Neural cell (in vitro differentiated cells): ENCODE measurements at regions not wholly inside any gene's neighbourhood (a gene's known extent, or its start where the extent isn't known, plus 50 kb on each side); places are given as distances from the start of the nearest gene placed in this dataset.

Source experiments
- H2AFZ ChIP-seq: fragments of 200-600, 300-800 bp; sonication (generic), shearing (Covaris generic); 2 replicates; pipeline ENCODE4 v1.6.0; 2014; ENCODE audit warnings: low read depth, mild to moderate bottlenecking, antibody characterized with exemption, low read length, moderate library complexity
- H3F3A ChIP-seq: fragments of 200-600 bp; shearing (Covaris generic); 2 replicates; pipeline ENCODE4 v1.6.1; 2016; ENCODE audit warnings: mild to moderate bottlenecking, moderate library complexity, mixed read lengths, antibody characterized with exemption, low read length; ENCODE audit not compliant: insufficient read depth, poor library complexity, severe bottlenecking
- H3K27ac ChIP-seq: fragments of 200-600, 300-800 bp; sonication (generic), shearing (Covaris generic); 2 replicates; pipeline ENCODE4 v1.5.1; 2014; ENCODE audit warnings: mild to moderate bottlenecking, low read length, moderate library complexity
- H3K27me3 ChIP-seq: fragments of 300-800, 200-600 bp; sonication (generic), shearing (Covaris generic); 2 replicates; pipeline ENCODE4 v1.6.0; 2014; ENCODE audit warnings: mild to moderate bottlenecking, low read depth, low read length, moderate library complexity; ENCODE audit not compliant: insufficient read depth
- H3K36me3 ChIP-seq: fragments of 300-800, 200-600 bp; sonication (generic), shearing (Covaris generic); 2 replicates; pipeline ENCODE4 v1.5.1; 2014; ENCODE audit warnings: mild to moderate bottlenecking, antibody characterized with exemption, low read length, moderate library complexity; ENCODE audit not compliant: insufficient read depth
- H3K4me2 ChIP-seq: fragments of 300-800, 200-600 bp; sonication (generic), shearing (Covaris generic); 2 replicates; pipeline ENCODE4 v1.6.0; 2014; ENCODE audit warnings: mild to moderate bottlenecking, low read length
- H3K4me3 ChIP-seq: fragments of 300-800, 200-600 bp; sonication (generic), shearing (Covaris generic); 2 replicates; pipeline ENCODE4 v1.5.1; 2014; ENCODE audit warnings: mild to moderate bottlenecking, low read length, moderate library complexity
- H3K79me2 ChIP-seq: fragments of 200-600 bp; shearing (Covaris generic); replicated peaks from 2 replicates; pipeline ENCODE4 v1.6.0; 2014; ENCODE audit warnings: mild to moderate bottlenecking, low read length, moderate library complexity; ENCODE audit not compliant: insufficient read depth
- H3K9ac ChIP-seq: fragments of 300-800, 200-600 bp; sonication (generic), shearing (Covaris generic); 2 replicates; pipeline ENCODE4 v1.6.1; 2016; ENCODE audit warnings: mild to moderate bottlenecking, low read length, mixed read lengths
- H3K9me2 ChIP-seq: fragments of 200-600 bp; shearing (Covaris generic); 2 replicates; pipeline ENCODE4 v1.6.1; 2016; ENCODE audit warnings: mild to moderate bottlenecking, low read length, mixed read lengths; ENCODE audit not compliant: insufficient read depth
- H3K9me3 ChIP-seq: fragments of 200-600, 300-800 bp; sonication (generic), shearing (Covaris generic); 2 replicates; pipeline ENCODE4 v1.6.1; 2016; ENCODE audit warnings: mild to moderate bottlenecking, mixed run types, low read length, moderate library complexity, mixed read lengths
- H4K20me1 ChIP-seq: fragments of 200-600 bp; shearing (Covaris generic); 2 replicates; pipeline ENCODE4 v1.6.1; 2016; ENCODE audit warnings: mild to moderate bottlenecking, mixed run types; ENCODE audit not compliant: insufficient read depth
- EP300 ChIP-seq: fragments of 450-650 bp; conservative IDR thresholded peaks from 2 replicates; pipeline ENCODE4 v1.6.1; 2014; ENCODE audit warnings: antibody characterized with exemption, mild to moderate bottlenecking, moderate library complexity; ENCODE audit not compliant: poor library complexity, severe bottlenecking
- EZH2 ChIP-seq: fragments of 200-600, 300-800 bp; shearing (Covaris generic), sonication (generic); IDR thresholded peaks from 2 replicates; pipeline ENCODE4 v1.6.1; 2014; ENCODE audit warnings: antibody characterized with exemption, low read length, borderline replicate concordance, mild to moderate bottlenecking; ENCODE audit not compliant: insufficient read depth, poor library complexity, severe bottlenecking
- MXI1 ChIP-seq: fragments of 450-650 bp; conservative IDR thresholded peaks from 2 replicates; pipeline ENCODE4 v1.6.1; 2014; ENCODE audit warnings: antibody characterized with exemption, mild to moderate bottlenecking; ENCODE audit not compliant: poor library complexity, severe bottlenecking
- POLR2AphosphoS5 ChIP-seq: IDR thresholded peaks from 2 replicates; pipeline ENCODE4 v1.6.1; 2012
- RAD21 ChIP-seq: fragments of 450-650 bp; conservative IDR thresholded peaks from 2 replicates; pipeline ENCODE4 v1.6.1; 2014; ENCODE audit warnings: antibody characterized with exemption, mild to moderate bottlenecking, moderate library complexity
- SMC3 ChIP-seq: fragments of 450-650 bp; conservative IDR thresholded peaks from 2 replicates; pipeline ENCODE4 v1.6.1; 2014; ENCODE audit warnings: antibody characterized with exemption, mild to moderate bottlenecking, moderate library complexity; ENCODE audit not compliant: poor library complexity
- TAF1 ChIP-seq: IDR thresholded peaks from 2 replicates; pipeline ENCODE4 v1.6.1; 2012; ENCODE audit warnings: low read depth
- TF ChIP-seq, protein P1 (sequence below): fragments of 450-650 bp; IDR thresholded peaks from 2 replicates; pipeline ENCODE4 v1.5.1; 2014; ENCODE audit warnings: antibody characterized with exemption, mild to moderate bottlenecking, moderate library complexity; ENCODE audit not compliant: poor library complexity, severe bottlenecking
- TF ChIP-seq, protein P2 (sequence below): IDR thresholded peaks from 2 replicates; pipeline ENCODE4 v1.6.1; 2012; ENCODE audit warnings: borderline replicate concordance

DNA sequence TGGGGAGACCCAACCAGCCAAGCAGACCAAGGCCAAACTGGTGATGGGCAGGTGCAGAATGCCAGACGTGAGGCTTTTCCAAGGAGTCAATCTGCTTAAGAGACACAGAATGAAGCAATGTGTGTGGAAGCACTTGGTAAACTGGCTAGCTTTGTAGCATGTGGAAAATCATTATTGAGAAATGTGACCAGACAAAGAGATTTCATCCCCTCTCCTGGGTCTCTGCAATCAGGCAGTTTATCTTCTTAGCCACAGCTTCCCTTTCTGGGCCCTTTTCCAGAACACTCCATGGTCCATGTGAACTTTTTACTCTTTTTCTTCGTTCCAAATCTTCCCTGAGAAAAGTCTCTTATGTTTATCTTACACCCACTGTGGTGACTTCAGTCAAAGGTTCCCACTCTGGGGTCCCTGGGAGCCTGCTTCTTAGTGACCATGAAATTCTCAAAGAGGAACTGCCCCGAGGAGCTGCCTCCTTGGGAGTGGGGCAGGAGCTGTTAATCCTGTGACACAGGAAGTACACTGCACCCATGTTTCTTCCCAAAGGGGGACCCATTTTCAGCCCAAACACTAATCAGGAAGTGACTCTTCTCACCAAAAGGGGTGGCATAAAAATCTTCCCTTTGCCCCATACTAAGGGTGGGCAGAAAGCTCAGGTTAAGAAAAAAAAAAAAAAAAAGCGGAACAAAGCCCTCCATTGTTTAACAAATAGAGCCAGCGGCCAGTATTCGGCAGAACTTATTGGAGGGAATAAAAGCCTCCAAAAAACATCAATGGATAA lies 346.2 kb upstream of the ASIC2 start:
- H3K9me3 ChIP-seq = no peaks in the 10 kb centered on the region
- no peak overlapping the region for H3K4me3 ChIP-seq
- no peak overlapping the region for H3K4me2 ChIP-seq
- H3K9ac ChIP-seq = no peak overlapping the region
- H3K9me2 ChIP-seq = no peaks in the 10 kb centered on the region
- no peaks in the 10 kb centered on the region for H3F3A ChIP-seq
- H3K36me3 ChIP-seq = no peaks in the 10 kb centered on the region
- H3K27ac ChIP-seq = no peak overlapping the region
- H2AFZ ChIP-seq = no peak overlapping the region
- H3K79me2 ChIP-seq = no peaks in the 10 kb centered on the region
- H3K27me3 ChIP-seq = no peaks in the 10 kb centered on the region
- no peaks in the 10 kb centered on the region for H4K20me1 ChIP-seq
- TF ChIP-seq EP300 (no peak), MXI1 (no peak)

DNA sequence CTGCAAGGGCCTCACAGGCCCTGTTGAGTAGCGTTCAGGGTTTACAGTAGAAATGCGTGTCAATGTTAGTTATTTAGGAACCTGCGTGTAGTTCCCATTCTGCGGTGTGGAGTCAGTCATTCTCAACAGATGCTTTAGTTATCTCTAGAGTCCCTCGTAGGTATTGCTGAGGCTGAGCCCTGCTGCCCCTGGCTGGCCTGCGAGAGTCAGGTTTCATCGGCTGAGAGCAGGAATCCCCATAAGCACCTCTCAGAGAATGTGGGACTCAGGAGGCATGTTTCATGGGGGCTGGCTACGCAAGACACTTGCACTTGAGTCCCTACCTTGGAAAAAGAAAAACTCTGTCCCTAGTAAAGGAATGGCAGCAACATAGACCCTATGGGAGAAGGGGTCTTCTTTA lies 347.5 kb upstream of the ASIC2 start:
- no peak overlapping the region for H3K4me2 ChIP-seq
- no peak overlapping the region for H3K4me3 ChIP-seq
- H4K20me1 ChIP-seq = no peaks in the 10 kb centered on the region
- H3K36me3 ChIP-seq = no peaks in the 10 kb centered on the region
- H2AFZ ChIP-seq = no peak overlapping the region
- H3K79me2 ChIP-seq = no peaks in the 10 kb centered on the region
- H3K9ac ChIP-seq = no peak overlapping the region
- H3K9me2 ChIP-seq = no peaks in the 10 kb centered on the region
- no peaks in the 10 kb centered on the region for H3K9me3 ChIP-seq
- TF ChIP-seq POLR2AphosphoS5 = no peak
- no peak for TF ChIP-seq MXI1
- TF ChIP-seq, protein P1, sequence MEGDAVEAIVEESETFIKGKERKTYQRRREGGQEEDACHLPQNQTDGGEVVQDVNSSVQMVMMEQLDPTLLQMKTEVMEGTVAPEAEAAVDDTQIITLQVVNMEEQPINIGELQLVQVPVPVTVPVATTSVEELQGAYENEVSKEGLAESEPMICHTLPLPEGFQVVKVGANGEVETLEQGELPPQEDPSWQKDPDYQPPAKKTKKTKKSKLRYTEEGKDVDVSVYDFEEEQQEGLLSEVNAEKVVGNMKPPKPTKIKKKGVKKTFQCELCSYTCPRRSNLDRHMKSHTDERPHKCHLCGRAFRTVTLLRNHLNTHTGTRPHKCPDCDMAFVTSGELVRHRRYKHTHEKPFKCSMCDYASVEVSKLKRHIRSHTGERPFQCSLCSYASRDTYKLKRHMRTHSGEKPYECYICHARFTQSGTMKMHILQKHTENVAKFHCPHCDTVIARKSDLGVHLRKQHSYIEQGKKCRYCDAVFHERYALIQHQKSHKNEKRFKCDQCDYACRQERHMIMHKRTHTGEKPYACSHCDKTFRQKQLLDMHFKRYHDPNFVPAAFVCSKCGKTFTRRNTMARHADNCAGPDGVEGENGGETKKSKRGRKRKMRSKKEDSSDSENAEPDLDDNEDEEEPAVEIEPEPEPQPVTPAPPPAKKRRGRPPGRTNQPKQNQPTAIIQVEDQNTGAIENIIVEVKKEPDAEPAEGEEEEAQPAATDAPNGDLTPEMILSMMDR = no peak
- no peak for TF ChIP-seq EP300
- no peak for TF ChIP-seq RAD21
- no peak for TF ChIP-seq TAF1
- no peak for TF ChIP-seq SMC3
- TF ChIP-seq, protein P2, sequence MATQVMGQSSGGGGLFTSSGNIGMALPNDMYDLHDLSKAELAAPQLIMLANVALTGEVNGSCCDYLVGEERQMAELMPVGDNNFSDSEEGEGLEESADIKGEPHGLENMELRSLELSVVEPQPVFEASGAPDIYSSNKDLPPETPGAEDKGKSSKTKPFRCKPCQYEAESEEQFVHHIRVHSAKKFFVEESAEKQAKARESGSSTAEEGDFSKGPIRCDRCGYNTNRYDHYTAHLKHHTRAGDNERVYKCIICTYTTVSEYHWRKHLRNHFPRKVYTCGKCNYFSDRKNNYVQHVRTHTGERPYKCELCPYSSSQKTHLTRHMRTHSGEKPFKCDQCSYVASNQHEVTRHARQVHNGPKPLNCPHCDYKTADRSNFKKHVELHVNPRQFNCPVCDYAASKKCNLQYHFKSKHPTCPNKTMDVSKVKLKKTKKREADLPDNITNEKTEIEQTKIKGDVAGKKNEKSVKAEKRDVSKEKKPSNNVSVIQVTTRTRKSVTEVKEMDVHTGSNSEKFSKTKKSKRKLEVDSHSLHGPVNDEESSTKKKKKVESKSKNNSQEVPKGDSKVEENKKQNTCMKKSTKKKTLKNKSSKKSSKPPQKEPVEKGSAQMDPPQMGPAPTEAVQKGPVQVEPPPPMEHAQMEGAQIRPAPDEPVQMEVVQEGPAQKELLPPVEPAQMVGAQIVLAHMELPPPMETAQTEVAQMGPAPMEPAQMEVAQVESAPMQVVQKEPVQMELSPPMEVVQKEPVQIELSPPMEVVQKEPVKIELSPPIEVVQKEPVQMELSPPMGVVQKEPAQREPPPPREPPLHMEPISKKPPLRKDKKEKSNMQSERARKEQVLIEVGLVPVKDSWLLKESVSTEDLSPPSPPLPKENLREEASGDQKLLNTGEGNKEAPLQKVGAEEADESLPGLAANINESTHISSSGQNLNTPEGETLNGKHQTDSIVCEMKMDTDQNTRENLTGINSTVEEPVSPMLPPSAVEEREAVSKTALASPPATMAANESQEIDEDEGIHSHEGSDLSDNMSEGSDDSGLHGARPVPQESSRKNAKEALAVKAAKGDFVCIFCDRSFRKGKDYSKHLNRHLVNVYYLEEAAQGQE = no peak
- TF ChIP-seq EZH2 = no peak
- H3F3A ChIP-seq = no peaks in the 10 kb centered on the region
- H3K27ac ChIP-seq = no peak overlapping the region
- H3K27me3 ChIP-seq = no peaks in the 10 kb centered on the region
